CD14-positive monocyte (primary cell): ENCODE measurements at regions not wholly inside any gene's neighbourhood (a gene's known extent, or its start where the extent isn't known, plus 50 kb on each side); places are given as distances from the start of the nearest gene placed in this dataset.

Source experiments
- DNase-seq, 3 donors: peaks; one replicate each; pipeline ENCODE4 v3.0.0-alpha.2; 2011 to 2022
- H2AFZ ChIP-seq: 2 replicates; pipeline ENCODE4 v1.6.0; 2012; ENCODE audit warnings: mild to moderate bottlenecking, low read depth, low read length, inconsistent platforms; ENCODE audit not compliant: insufficient read depth, poor library complexity, severe bottlenecking
- H3K27ac ChIP-seq, 2 donors: 1 replicate in 1 of 2; 2 replicates in 1 of 2; pipeline ENCODE4 v1.5.1; 2012 to 2013; ENCODE audit warnings: low read length in 2 of 2, control low read depth in 1 of 2, inconsistent platforms in 1 of 2, low read depth in 1 of 2, mild to moderate bottlenecking in 1 of 2
- H3K27me3 ChIP-seq, 2 donors: one replicate each; pipeline versions ENCODE4 v1.6.0 to v1.6.1; 2011 to 2013; ENCODE audit warnings: low read length in 2 of 2; ENCODE audit not compliant: control insufficient read depth in 2 of 2, insufficient read depth in 2 of 2
- H3K36me3 ChIP-seq, 2 donors: replicated peaks in 1 of 2; 1 replicate in 1 of 2; 2 replicates in 1 of 2; pipeline versions ENCODE4 v1.5.1 to v1.6.1; 2012 to 2013; ENCODE audit warnings: low read length in 2 of 2, control low read depth in 1 of 2, inconsistent platforms in 1 of 2, mild to moderate bottlenecking in 1 of 2; ENCODE audit not compliant: insufficient read depth in 2 of 2, control insufficient read depth in 1 of 2
- H3K4me1 ChIP-seq, 2 donors: 1 replicate in 1 of 2; 2 replicates in 1 of 2; pipeline versions ENCODE4 v1.5.1 to v1.6.1; 2012 to 2013; ENCODE audit warnings: low read length in 2 of 2, control low read depth in 1 of 2, inconsistent platforms in 1 of 2, mild to moderate bottlenecking in 1 of 2, moderate library complexity in 1 of 2; ENCODE audit not compliant: insufficient read depth in 2 of 2, control insufficient read depth in 1 of 2
- H3K4me2 ChIP-seq: replicated peaks from 2 replicates; pipeline ENCODE3; 2012; ENCODE audit warnings: low read length, moderate library complexity, mild to moderate bottlenecking; ENCODE audit not compliant: poor library complexity, severe bottlenecking; ENCODE audit errors: extremely low read depth
- H3K4me3 ChIP-seq, 3 experiments: fragments of 200-600 bp in 1 of 3; sonication (generic) in 1 of 3; replicated peaks in 1 of 3; 1 replicate in 2 of 3; 2 replicates in 1 of 3; pipeline ENCODE4 v1.5.1; 2011 to 2013; ENCODE audit warnings: low read length in 3 of 3, mild to moderate bottlenecking in 3 of 3, control low read depth in 2 of 3, low read depth in 2 of 3, inconsistent platforms in 1 of 3, moderate library complexity in 1 of 3
- H3K79me2 ChIP-seq: 2 replicates; pipeline ENCODE4 v1.6.0; 2012; ENCODE audit warnings: mild to moderate bottlenecking, control low read depth, inconsistent platforms, low read length, moderate library complexity; ENCODE audit not compliant: insufficient read depth
- H3K9ac ChIP-seq: 2 replicates; pipeline ENCODE4 v1.6.0; 2017; ENCODE audit warnings: low read length, mild to moderate bottlenecking; ENCODE audit not compliant: insufficient read depth, poor library complexity, severe bottlenecking
- H3K9me3 ChIP-seq, 2 donors: replicated peaks in 1 of 2; 1 replicate in 1 of 2; 2 replicates in 1 of 2; pipeline versions ENCODE4 v1.5.1 to v1.6.1; 2012 to 2013; ENCODE audit warnings: low read length in 2 of 2, control low read depth in 1 of 2; ENCODE audit not compliant: control insufficient read depth in 1 of 2, insufficient read depth in 1 of 2
- H4K20me1 ChIP-seq: 2 replicates; pipeline ENCODE4 v1.6.0; 2012; ENCODE audit warnings: mild to moderate bottlenecking, low read length, control low read depth, moderate library complexity; ENCODE audit not compliant: insufficient read depth
- H3K27ac Mint-ChIP-seq, 7 donors: one replicate each; pipeline ENCODE4 v1.8.0; 2020; ENCODE audit warnings: mild to moderate bottlenecking in 7 of 7, mixed read lengths in 7 of 7, moderate library complexity in 6 of 7, inconsistent platforms in 2 of 7
- H3K27me3 Mint-ChIP-seq, 3 donors: one replicate each; pipeline ENCODE4 v1.8.0; 2021 to 2022; ENCODE audit warnings: low read depth in 3 of 3, mild to moderate bottlenecking in 3 of 3, mixed read lengths in 3 of 3, moderate library complexity in 3 of 3, inconsistent platforms in 1 of 3
- H3K36me3 Mint-ChIP-seq, 2 donors: one replicate each; pipeline ENCODE4 v1.8.0; 2020; ENCODE audit warnings: mixed read lengths in 2 of 2, inconsistent platforms in 1 of 2, mild to moderate bottlenecking in 1 of 2
- H3K4me1 Mint-ChIP-seq: one replicate; pipeline ENCODE4 v1.8.0; 2020; ENCODE audit warnings: mild to moderate bottlenecking, mixed read lengths
- H3K4me3 Mint-ChIP-seq, 2 donors: one replicate each; pipeline ENCODE4 v1.8.0; 2020; ENCODE audit warnings: mild to moderate bottlenecking in 2 of 2, mixed read lengths in 2 of 2, moderate library complexity in 1 of 2
- H3K9me3 Mint-ChIP-seq, 7 donors: one replicate each; pipeline ENCODE4 v1.8.0; 2020 to 2022; ENCODE audit warnings: mixed read lengths in 7 of 7, mild to moderate bottlenecking in 6 of 7, moderate library complexity in 6 of 7, inconsistent platforms in 2 of 7
- WGBS: methylation state at CpG from one replicate; pipeline ENCODE4 v1.1.5; 2013; ENCODE audit warnings: missing lambda C conversion rate; ENCODE audit not compliant: insufficient coverage; 5-methylcytosine and 5-hydroxymethylcytosine counted together
- intact Hi-C, 2 donors: fragments of 100-400 bp; cut with micrococcal nuclease; formaldehyde crosslinking; loops; one replicate each; pipeline versions ENCODE4 v1.15.0 to v1.15.1; 2023
- TF ChIP-seq, protein P1 (sequence below): fragments of 200-600 bp; IDR thresholded peaks from one replicate; pipeline ENCODE4 v1.8.0; 2022; ENCODE audit warnings: antibody characterized with exemption, mild to moderate bottlenecking

- Histone ChIP-seq H3K27me3 (no peaks in the 10 kb centered on the region), H3K36me3 (no peaks in the 10 kb centered on the region), H3K9ac (no peak overlapping the region), H3K4me2 (no peak overlapping the region), H3K27ac (no peak overlapping the region), H3K79me2 (no peaks in the 10 kb centered on the region), H3K4me1 (peaks cover 11% of the 10 kb centered on the region in 2 donors), H3K4me3 (no peak overlapping the region), H3K9me3 (no peaks in the 10 kb centered on the region), H4K20me1 (no peaks in the 10 kb centered on the region), H2AFZ (no peak overlapping the region)
- intact Hi-C loops, result no loop called here
- Mint-ChIP-seq H3K36me3 (no peaks in the 10 kb centered on the region), H3K27me3 (peaks cover 0 to 3% (median 0%) of the 10 kb centered on the region in 3 donors), H3K9me3 (peaks cover 0 to 4% (median 0%) of the 10 kb centered on the region in 7 donors), H3K27ac (no peak overlapping the region), H3K4me3 (no peak overlapping the region), H3K4me1 (peaks cover 17% of the 10 kb centered on the region)
- no peak for DNase-seq
- 100% methylated on average over 1 of the region's 4 CpGs for WGBS
- TF ChIP-seq, protein P1, sequence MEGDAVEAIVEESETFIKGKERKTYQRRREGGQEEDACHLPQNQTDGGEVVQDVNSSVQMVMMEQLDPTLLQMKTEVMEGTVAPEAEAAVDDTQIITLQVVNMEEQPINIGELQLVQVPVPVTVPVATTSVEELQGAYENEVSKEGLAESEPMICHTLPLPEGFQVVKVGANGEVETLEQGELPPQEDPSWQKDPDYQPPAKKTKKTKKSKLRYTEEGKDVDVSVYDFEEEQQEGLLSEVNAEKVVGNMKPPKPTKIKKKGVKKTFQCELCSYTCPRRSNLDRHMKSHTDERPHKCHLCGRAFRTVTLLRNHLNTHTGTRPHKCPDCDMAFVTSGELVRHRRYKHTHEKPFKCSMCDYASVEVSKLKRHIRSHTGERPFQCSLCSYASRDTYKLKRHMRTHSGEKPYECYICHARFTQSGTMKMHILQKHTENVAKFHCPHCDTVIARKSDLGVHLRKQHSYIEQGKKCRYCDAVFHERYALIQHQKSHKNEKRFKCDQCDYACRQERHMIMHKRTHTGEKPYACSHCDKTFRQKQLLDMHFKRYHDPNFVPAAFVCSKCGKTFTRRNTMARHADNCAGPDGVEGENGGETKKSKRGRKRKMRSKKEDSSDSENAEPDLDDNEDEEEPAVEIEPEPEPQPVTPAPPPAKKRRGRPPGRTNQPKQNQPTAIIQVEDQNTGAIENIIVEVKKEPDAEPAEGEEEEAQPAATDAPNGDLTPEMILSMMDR, result no peak
Observed at GRCh38 chr6:104597541-104598050, 262.1 kb downstream of the HACE1 start.

DNA sequence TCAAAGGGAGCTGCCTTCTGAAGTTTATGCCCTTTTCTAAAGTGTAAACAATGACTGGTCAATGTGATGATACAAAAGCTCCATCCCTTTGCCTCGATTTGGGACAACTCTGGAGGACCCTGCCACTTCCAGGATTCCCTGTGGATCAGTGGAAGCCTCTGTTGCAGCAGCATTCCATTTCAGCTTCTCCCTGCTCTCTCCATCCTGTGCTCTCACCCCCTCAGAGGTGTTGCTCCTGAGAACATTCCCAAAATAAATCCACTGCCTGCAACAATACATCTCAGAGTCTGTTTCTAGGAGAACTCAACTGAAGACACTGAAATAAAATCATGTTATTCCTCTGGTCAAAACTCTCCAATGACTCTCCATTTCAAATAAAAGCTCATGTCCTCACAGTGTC lies 263.6 kb downstream of the HACE1 start:
- no peaks in the 10 kb centered on the region for H3K36me3 Mint-ChIP-seq
- H3K36me3 ChIP-seq, result no peaks in the 10 kb centered on the region
- no peak overlapping the region for H2AFZ ChIP-seq
- peaks cover 0 to 3% (median 0%) of the 10 kb centered on the region in 3 donors for H3K27me3 Mint-ChIP-seq
- no peaks in the 10 kb centered on the region for H3K9me3 ChIP-seq
- DNase-seq, result no peak
- intact Hi-C loops, result no loop called here
- H3K27ac ChIP-seq, result no peak overlapping the region
- no peak overlapping the region for H3K4me2 ChIP-seq
- no peak overlapping the region for H3K4me3 Mint-ChIP-seq
- peak overlapping the region in 1 of 7 donors; percentile 45 for H3K27ac Mint-ChIP-seq
- H3K9ac ChIP-seq, result no peak overlapping the region
- H3K27me3 ChIP-seq, result no peaks in the 10 kb centered on the region
- H3K4me3 ChIP-seq, result no peak overlapping the region
- H4K20me1 ChIP-seq, result no peaks in the 10 kb centered on the region
- H3K79me2 ChIP-seq, result no peaks in the 10 kb centered on the region
- TF ChIP-seq, protein P1, result no peak
- H3K4me1 Mint-ChIP-seq, result peaks cover 2% of the 10 kb centered on the region
- peaks cover 0 to 4% (median 0%) of the 10 kb centered on the region in 7 donors for H3K9me3 Mint-ChIP-seq
- H3K4me1 ChIP-seq, result peaks cover 0 to 2% of the 10 kb centered on the region in 2 donors
- 18% methylated on average over 1 of the region's 1 CpG for WGBS
